AG09309 (cell line): ENCODE measurements at regions not wholly inside any gene's neighbourhood (a gene's known extent, or its start where the extent isn't known, plus 50 kb on each side); places are given as distances from the start of the nearest gene placed in this dataset.

Experiments
- DNase-seq: peaks from one replicate; pipeline ENCODE4 v3.0.0-alpha.2; 2010; ENCODE audit warnings: low read depth
- H3K4me3 ChIP-seq: 2 replicates; pipeline ENCODE4 v1.5.1; 2011; ENCODE audit warnings: mild to moderate bottlenecking, low read depth, low read length, moderate library complexity; ENCODE audit not compliant: control insufficient read depth
- CTCF ChIP-seq: IDR thresholded peaks from 2 replicates; pipeline ENCODE4 v1.5.1; 2011; ENCODE audit warnings: mild to moderate bottlenecking, low read depth, low read length, inconsistent platforms; ENCODE audit not compliant: insufficient read depth, control insufficient read depth; ENCODE audit errors: missing control alignments

GRCh38 chr13:87907202-87907601 lies 236.0 kb downstream of the SLITRK5 start:
- no peak overlapping the region for H3K4me3 ChIP-seq
- no peak for TF ChIP-seq CTCF
- no peak for DNase-seq

GRCh38 chr13:87919956-87920355 lies 248.8 kb downstream of the SLITRK5 start:
- TF ChIP-seq CTCF, result no peak
- DNase-seq, result no peak
- no peak overlapping the region for H3K4me3 ChIP-seq

- H3K4me3 ChIP-seq, result no peak overlapping the region
- DNase-seq, result no peak
- TF ChIP-seq CTCF, result no peak
Measured at GRCh38 chr13:87923753-87924152, 252.6 kb downstream of the SLITRK5 start.

GRCh38 chr13:87925006-87925405 lies 253.8 kb downstream of the SLITRK5 start:
- TF ChIP-seq CTCF, result no peak
- DNase-seq, result no peak
- no peak overlapping the region for H3K4me3 ChIP-seq

- no peak overlapping the region for H3K4me3 ChIP-seq
- no peak for TF ChIP-seq CTCF
- no peak for DNase-seq
Measured at GRCh38 chr13:87940776-87941175, 269.6 kb downstream of the SLITRK5 start.

GRCh38 chr13:87941226-87941625 lies 270.1 kb downstream of the SLITRK5 start:
- H3K4me3 ChIP-seq, result no peak overlapping the region
- no peak for DNase-seq
- TF ChIP-seq CTCF, result no peak

GRCh38 chr13:87942205-87942604 lies 271.0 kb downstream of the SLITRK5 start:
- TF ChIP-seq CTCF, result no peak
- no peak overlapping the region for H3K4me3 ChIP-seq
- DNase-seq, result no peak
